Adrenal gland (tissue), 5 donors: ENCODE measurements at regions not wholly inside any gene's neighbourhood (a gene's known extent, or its start where the extent isn't known, plus 50 kb on each side); places are given as distances from the start of the nearest gene placed in this dataset.

Experiments used
- POLR2A ChIP-seq, 2 donors: fragments of 450-650 bp; IDR thresholded peaks; one replicate each; pipeline ENCODE4 v1.6.1; 2017; ENCODE audit warnings: antibody characterized with exemption in 2 of 2, mild to moderate bottlenecking in 2 of 2, moderate library complexity in 1 of 2
- TF ChIP-seq, protein P1 (sequence below), 6 experiments: fragments of 450-650 bp in 4 of 6; fragments of 200-600 bp in 2 of 6; sonication (generic) in 1 of 6; IDR thresholded peaks; 1 replicate in 5 of 6; 2 replicates in 1 of 6; pipeline versions ENCODE4 v1.5.1 to v1.8.0; 2016 to 2021; ENCODE audit warnings: antibody characterized with exemption in 6 of 6, mild to moderate bottlenecking in 2 of 6, moderate library complexity in 1 of 6
- donor health status: DM: no; HTN: no; CAD: no.

DNA sequence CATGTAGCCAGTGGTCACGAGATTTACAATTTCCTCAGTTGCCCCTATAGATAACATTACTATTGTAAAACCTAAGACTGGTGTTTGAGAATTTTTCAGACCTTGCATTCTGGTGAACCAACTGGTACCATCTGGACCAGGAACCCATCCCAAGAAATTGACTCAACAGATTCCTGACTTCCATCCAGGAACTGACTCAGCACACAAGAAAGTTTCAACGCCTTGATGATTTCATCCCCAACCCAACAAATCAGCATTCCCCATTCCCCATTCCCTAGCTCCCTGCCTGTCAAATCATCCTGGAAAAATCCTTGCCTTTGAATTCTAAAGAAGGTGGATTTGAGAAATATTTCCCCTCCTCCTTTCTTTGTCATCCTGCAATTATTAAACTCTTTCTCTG is 529.8 kb upstream of the PRMT6 start:
- TF ChIP-seq, protein P1, sequence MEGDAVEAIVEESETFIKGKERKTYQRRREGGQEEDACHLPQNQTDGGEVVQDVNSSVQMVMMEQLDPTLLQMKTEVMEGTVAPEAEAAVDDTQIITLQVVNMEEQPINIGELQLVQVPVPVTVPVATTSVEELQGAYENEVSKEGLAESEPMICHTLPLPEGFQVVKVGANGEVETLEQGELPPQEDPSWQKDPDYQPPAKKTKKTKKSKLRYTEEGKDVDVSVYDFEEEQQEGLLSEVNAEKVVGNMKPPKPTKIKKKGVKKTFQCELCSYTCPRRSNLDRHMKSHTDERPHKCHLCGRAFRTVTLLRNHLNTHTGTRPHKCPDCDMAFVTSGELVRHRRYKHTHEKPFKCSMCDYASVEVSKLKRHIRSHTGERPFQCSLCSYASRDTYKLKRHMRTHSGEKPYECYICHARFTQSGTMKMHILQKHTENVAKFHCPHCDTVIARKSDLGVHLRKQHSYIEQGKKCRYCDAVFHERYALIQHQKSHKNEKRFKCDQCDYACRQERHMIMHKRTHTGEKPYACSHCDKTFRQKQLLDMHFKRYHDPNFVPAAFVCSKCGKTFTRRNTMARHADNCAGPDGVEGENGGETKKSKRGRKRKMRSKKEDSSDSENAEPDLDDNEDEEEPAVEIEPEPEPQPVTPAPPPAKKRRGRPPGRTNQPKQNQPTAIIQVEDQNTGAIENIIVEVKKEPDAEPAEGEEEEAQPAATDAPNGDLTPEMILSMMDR (IDR thresholded peaks at IDR 0.05) = no peak
- no peak for TF ChIP-seq POLR2A (IDR thresholded peaks at IDR 0.05)
